ENCODE measurements at regions not wholly inside any gene's neighbourhood (a gene's known extent, or its start where the extent isn't known, plus 50 kb on each side); places are given as distances from the start of the nearest gene placed in this dataset.
"Not testable (repeated sequence)": the region's sequence is repeated elsewhere in the genome, so short reads cannot be mapped to it uniquely, and the experiment has no call there.

DNA sequence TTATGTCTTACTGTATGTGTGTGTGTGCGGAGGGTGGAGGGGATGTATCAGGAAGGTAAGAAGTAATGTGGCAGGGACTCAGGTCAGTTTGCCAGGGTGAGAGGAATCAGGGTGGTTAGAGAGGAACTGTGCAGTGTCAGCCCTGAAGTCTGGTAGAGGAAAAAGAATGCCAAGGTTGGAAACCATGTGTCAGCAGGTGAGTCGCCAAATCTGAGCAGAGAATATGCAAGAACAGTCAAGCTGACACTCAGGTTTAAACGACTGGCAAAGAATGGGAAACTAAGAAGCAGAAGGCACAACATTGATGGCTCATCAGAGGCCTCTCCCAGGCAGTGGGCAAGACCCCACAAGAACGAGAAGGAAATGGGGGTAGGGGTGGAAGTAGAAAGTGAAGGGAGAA is 107.5 kb upstream of the TBX18 start:
- no peak for DNase-seq (ENCODE audit: low spot score)

DNA sequence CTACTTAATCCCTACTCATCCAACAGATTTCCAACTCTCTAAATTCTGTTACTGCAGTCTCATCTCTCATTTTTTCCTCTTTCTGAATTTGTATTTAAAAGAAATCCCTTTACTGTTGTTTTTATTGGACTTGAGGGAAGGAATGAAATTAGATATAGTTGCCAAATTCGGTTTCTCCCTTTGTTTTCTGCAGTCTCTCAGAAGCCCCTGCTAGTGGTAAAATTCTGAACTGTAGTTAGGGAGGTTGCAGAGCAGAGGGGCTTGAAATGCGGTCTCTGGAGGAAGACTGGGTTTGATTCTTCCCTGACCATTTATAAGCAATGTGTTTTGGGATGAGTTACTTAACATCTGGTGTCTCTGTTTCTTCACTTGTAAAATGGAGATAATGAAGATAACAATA is 106.3 kb upstream of the TBX18 start:
- DNase-seq (ENCODE audit: low spot score), result no peak

DNA sequence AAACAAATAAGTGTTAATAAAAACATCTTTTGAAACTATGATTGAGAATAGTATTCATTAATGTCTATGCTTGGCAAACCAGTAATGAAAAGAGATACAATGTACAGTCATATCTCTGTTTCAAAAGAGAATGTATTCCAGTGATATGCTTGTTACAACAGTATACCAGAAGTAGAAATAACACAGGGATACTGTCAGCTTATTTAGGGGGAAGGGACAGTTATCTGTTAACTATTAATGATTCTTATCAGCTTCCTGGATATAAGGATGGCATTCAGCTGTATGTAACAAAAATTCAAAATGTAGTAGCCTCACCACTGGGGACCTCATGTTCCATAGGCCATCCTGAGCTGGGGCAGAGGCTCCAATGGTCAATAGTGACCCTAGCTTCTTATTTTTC is 103.8 kb upstream of the TBX18 start:
- no peak for DNase-seq (ENCODE audit: low spot score)

DNA sequence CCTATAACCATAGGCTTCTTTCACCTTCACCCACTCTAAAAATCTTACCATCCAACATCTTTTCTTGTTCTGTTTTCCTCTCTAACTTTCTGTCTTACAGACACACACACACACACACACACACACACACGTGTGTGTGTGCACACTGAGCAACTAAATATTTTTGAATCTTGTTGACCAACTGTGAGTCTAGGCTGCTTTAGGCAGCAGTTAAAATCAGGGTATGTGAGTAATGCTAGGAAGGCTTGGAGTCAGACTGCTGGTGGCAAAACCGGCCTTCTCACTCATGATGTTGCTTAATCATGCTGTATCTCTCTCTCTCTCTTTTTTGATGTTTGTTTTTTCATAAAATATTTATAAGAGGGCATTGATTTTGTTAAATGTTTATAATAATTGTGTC is 103.1 kb upstream of the TBX18 start:
- no peak for DNase-seq (ENCODE audit: low spot score)

DNA sequence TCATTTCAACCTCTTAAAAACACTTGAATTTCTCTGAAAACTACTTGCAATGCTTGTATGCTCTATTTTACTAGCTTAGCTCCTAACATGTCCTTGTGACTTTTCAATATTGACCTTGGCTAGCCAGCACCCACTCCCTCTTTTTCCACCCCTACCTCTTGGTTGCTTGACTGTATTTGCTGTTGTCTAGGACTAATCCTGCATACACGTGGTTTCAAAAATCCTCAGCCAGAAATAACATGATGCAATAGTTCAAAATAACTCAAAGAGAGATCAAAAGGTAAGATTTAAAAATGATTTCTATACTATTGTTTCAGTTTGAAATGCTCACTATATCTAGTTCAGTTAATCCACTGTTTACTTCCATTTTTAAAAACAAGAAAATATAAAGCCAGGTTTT is 102.3 kb upstream of the TBX18 start:
- DNase-seq (ENCODE audit: low spot score), result no peak

DNA sequence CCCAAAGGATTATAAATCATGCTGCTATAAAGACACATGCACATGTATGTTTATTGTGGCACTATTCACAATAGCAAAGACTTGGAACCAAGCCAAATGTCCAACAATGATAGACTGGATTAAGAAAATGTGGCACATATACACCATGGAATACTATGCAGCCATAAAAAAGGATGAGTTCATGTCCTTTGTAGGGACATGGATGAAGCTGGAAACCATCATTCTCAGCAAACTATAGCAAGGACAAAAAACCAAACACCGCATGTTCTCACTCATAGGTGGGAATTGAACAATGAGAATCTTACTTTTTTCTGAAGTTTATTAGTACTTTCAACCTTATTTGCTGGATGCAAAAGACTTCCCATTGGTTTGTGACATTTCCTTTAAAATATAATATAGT is 101.0 kb upstream of the TBX18 start:
- not testable (repeated sequence) for DNase-seq (ENCODE audit: low spot score)

DNA sequence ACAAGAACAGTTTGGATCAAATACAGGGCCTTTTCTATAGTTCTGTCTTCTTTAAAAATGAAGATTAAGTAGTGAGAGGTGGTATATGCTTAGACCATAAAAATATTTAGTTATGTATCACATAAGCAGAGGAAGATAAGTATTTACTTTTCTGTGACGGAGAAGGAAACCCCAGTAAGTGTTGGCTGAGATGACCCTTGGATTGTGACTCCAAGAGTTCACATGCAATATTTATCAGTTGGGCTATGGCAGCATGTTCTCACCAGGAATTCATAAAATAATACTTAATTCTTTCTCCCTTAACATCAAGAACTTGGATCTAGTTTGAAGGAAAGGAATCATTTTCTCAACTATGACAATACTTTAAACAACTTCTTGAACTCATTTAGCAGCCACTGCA is 98.4 kb upstream of the TBX18 start:
- no peak for DNase-seq (ENCODE audit: low spot score)

DNA sequence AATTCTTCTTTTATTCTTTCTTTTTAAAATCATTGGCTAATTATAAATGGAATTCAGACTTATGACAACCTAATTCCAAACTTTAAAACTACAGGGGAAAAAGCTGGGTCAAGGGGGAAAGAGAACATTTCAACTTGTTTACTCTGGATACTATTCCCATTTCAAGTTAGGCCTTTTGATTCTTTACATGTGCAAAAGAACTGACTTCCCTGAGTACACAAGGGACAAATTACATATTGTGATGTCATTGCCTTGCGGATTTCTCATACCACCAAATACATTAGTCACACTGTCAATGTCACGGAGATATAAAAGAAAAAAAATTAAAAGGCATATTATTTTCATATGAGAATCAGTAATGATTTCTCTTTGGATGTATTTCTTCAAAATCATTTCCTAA is 96.5 kb upstream of the TBX18 start:
- no peak for DNase-seq (ENCODE audit: low spot score)

DNA sequence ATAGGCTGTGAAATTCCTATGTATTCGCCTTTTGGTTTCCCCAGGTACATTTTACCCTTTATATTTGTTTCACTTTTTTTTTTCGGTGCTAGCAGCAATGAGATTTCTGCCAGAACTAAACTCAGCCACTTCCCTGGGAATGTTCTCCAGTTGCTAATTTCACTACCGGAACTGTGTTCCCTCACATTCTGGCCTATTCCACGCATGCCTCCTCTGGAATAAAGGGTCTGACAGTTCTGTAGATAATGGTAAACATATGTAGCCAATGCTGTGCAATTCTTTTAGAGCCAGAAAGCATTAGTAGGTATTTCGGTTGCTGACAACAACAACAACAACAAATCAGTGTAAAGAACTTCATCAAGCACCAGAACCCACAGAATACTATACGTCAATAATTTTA is 96.1 kb upstream of the TBX18 start:
- DNase-seq (ENCODE audit: low spot score), result no peak

DNA sequence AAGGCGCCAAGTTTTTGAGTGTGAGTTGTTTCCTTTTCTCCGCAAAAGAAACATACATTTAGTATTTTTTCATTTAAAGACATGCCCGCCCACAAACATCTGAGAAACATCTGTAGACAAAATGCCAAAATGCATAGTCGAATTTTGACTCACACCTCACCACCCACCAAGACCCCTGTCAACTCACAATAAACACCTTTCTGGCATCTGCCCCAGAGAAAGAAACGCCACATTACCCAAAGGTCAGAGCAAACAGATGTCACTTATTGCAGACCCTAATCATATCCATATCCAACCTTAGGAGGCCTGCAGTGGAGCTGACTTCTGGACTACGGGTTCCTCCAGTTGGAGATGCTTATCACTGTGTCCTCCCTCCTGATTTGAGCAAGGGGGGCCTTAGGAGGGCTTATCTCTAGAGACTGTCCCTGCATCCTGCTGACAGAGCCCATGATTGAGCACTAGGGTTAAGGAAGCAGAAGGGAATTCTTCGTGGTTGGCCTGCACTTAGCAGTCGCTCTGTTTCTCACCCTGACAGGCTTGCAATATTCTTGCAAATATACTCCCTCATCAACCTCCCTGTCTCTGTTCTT is 90.5 kb upstream of the TBX18 start:
- no peak for DNase-seq (ENCODE audit: low spot score)

DNA sequence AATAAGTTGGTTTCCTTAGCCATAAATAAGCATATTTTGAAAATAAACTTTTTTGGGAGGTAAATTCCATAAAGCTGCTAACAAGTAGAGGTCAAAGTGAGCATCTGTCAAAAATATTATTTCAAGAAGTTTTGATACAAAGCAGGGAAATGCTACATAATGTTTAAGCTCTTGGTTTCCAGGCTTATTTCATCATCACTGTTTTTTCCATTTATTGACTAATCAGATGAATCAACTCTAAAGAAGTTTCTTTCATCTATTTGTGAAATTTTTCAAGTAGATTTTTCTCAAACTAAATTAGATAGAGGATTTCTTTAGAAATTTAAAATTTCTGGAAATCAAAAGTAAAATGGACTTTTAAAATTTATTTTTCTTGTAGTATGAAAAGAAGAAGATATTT is 89.5 kb upstream of the TBX18 start:
- DNase-seq (ENCODE audit: low spot score), result no peak

DNA sequence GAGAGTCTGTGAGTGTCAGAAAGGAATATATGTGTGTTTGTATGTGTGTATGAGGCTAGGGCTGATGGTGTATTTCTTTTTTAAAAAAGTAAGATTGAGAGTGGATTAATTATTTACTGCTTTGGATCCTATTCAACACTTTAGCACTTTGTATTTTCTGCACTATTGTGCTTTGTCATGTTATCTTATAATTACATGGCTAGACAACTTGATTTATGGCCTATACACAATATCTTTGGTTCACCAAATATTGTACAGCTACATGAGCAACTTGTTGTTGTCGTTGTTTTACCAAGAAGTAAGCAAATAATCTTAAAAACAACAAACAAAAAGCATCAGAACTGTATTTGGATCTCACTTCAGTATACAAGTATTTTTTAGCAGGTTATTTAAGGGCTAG is 84.6 kb upstream of the TBX18 start:
- no peak for DNase-seq (ENCODE audit: low spot score)

DNA sequence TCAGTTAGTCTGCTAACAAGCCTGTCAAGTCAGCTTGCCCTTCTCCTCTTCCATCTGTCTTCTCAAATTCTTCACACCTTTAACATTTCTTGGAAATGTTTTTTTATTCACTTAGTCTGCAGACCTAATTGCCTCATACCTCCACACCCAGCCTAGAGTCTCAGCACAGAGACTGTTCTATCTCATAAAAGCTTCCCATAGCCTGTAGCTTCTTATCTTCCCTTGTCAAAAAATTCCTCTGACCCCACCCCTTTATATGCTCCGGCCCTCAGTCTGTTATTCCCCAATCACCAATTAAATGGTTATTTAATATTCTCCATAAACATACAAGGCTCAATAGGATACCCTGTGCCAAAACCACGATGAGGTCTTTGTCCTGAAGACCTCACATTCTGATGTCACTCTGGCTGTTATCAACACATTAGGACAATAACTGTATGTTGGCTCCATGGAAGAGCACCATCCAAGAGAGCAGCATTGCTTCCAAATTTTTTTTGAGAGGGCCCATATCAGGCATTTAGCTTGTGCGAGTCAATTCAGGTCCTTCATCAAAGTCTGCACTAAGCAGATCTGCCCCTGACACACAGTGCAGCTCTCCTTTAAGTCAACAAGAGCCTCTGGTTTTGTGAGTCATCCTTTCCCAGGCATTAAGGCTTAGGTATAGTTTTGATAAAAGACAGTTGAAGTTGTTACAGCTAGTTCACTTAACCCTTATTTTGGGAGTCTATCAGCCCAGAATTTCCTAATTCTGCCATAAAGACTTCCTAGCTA is 83.2 kb upstream of the TBX18 start:
- no peak for DNase-seq (ENCODE audit: low spot score)

DNA sequence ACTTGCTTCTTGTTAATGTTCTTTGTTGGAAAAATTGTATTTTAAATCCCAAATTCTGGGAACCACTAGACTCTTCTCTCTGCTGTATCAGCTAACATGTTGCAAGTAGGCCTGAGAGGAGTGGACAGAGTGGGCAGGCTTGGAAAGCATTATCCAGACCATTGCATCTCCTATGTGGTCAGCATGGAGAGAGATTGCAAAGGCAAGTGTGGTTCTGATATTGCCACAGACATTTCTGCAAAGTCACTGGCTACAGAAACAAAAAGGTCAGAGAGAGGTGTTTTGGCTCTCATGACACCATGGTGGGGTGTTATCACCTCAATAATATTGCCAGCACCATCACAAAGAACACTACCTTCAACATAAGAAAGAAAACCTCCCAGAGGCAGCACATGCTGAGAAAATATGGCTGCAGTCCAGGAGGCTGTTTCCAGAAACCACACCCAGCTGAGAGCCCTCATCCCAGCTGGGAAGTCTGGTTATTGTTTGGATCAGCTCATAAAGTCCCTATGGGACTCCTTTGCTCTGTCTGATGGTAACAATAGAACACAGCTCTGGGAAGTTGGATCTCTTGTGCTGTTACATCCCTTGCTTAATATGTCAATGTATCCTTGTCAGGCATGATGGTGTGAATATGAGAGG is 78.2 kb upstream of the TBX18 start:
- DNase-seq (ENCODE audit: low spot score), result no peak

DNA sequence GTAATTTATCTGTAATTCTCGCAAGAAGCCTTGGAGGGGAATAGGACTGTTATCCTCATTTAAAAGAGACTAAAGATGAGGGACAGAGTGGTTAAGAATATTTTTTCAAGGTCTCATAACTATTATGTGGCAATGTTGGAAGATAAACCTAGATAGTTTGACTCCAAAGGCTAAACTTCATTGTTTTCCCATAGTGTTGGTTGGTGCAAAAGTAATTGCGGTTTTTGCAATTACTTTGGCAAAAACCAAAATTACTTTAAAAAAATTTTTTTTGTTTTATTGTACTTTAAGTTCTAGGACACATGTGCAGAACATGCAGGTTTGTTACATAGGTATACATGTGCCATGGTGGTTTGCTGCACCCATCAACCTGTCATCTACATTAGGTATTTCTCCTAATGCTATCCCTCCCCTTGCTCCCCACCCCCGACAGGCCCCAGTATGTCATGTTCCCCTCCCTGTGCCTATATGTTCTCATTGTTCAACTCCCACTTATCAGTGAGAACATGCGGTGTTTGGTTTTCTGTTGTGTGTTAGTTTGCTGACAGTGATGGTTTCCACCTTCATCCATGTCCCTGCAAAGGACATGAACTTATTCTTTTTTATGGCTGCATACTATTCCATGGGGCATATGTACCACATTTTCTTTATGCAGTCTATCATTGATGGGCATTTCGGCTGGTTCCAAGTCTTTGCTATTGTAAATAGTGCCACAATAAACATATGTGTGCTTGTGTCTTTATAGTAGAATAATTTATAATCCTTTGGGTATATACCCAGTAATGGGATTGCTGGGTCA is 72.9 kb upstream of the TBX18 start:
- not testable (repeated sequence) for DNase-seq (ENCODE audit: low spot score)

DNA sequence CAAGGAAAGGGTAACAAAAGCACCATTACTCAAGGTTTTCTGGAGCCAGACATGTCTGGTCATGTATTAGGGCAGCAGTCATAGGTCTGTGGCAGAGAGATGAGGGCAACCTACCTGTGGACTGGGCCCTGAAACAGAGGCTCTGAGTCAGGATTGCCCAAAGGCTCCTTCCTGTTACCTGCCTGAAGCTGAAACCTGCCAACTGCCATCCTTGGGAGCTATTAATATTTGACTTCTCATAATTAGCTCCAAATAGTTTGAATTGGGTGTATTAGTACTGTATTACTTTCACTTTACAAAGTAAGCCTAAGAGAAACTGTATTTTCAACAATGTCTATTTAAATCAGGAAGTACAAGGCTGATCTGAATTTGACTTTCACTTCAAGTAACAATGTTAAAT is 72.0 kb upstream of the TBX18 start:
- DNase-seq (ENCODE audit: low spot score), result no peak

DNA sequence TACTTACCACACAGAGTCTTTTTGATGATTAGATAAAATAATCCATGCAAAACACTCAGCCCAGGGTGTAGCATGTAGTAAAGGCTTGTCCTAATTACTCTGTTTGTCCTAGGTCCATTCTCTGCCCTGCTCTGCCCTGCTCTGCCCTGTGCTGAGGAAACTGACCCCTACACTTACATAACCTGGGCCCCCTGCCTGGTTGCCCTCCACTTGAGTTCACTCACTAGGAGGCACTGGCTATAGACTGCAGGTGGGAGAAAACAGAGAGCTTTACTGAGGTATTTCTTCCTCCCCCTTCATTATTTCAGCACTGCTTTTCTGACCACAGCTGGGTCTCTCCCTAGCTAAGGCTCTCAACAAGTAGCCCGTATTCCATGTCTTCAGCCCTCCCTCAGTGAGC is 70.9 kb upstream of the TBX18 start:
- no peak for DNase-seq (ENCODE audit: low spot score)

DNA sequence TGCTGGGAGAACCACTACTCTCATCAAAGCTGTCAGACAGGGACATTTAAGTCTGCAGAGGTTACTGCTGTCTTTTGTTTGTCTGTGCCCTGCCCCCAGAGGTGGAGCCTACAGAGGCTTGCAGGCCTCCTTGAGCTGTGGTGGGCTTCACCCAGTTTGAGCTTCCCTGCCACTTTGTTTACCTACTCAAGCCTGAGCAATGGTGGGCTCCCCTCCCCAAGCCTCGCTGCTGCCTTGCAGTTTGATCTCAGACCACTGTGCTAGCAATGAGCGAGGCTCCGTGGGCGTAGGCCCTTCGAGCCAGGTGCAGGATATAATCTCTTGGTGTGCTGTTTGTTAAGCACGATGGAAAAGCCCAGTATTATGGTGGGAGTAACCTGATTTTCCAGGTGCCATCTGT is 67.5 kb upstream of the TBX18 start:
- DNase-seq (ENCODE audit: low spot score), result not testable (repeated sequence)

DNA sequence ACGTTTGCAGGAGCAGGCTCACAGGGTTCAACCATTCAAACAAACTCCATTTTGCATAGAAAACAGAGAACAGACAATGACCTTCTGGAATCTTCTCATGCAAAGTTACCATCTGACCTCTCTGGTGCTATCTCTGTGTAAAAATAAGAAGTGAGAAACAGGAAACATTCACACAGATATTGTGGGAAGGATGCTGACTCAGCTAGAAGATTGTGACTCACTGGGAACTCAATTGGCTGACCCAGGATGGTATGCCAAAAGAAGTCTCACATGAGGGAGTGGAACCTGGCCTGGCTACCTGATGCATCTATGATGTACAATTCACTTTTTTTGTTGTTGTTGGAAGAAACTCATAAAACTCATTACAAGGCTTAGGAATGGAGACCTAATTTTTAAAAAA is 61.1 kb upstream of the TBX18 start:
- DNase-seq (ENCODE audit: low spot score), result no peak

DNA sequence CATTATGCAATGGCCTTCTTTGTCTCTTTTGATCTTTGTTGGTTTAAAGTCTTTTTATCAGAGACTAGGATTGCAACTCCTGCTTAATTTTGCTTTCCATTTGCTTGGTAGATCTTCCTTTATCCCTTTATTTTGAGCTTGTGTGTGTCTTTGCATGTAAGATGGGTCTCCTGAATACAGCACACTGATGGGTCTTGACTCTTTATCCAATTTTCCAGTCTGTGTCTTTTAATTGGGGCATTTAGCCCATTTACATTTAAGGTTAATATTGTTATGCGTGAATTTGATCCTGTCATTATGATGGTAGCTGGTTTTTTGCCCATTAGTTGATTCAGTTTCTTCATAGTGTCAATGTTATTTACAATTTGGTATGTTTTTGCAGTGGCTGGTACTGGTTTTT is 56.9 kb upstream of the TBX18 start:
- DNase-seq (ENCODE audit: low spot score), result not testable (repeated sequence)

DNA sequence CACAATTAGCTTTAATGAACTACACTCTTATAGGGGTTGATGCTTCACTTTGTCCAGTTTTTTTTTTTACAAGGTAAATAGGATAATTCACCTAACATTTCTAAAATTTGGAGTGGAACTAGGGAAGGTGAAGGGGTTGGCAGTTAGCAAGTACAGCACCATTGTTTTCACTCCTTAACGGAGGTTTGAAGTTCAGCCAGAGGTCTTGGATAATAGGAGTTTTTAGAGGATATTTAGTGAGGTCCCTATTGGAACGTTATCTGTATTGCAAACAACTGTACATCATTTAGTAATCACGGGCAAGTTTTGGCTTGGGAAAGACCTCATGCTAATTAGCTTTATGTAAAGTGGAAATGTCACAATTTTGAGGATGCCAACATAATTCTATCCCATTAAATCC is 52.3 kb upstream of the TBX18 start:
- DNase-seq (ENCODE audit: low spot score), result no peak

DNA sequence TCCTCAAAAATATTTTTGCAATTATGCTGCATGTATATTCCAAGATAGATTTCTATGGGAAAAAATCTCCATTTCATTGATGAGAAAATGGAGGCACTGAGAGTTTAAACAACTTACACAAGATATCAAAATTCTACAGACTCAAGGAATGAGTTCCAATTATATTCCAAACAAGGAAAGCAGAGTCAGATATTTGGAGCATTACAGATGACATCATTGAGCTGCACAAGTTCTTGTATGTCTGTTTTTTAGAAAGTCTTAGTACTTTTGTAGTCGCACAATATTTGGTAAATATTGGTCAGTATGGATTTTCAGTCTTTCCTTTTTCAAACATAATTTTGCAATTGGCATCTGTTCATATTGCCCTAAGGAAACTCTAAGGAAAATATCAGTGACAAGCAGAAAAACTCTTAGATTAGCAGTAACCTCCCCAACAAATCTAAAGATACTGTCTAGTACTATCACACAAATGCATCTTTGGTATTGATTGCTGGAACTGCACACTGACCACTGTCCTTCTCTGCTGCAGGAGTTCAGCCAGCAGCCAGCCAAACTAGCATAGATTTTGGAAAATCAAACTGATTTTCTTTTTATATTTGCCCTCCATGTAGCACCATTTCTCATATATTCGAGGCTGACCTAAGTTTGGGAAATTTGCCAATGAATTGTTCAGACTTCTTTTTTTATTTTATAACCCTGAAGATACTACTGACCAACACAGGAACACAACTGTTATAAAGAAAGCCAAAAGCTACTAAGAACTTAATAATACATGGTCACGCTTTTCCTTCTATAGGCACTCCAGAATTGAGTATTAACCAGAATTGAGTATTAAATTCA is 51.7 kb upstream of the TBX18 start:
- no peak for DNase-seq (ENCODE audit: low spot score)

Data from LoVo (cell line).